H1 (cell line): ENCODE measurements at regions not wholly inside any gene's neighbourhood (a gene's known extent, or its start where the extent isn't known, plus 50 kb on each side); places are given as distances from the start of the nearest gene placed in this dataset.

Experiments used
- CTCF ChIA-PET: fragments of 300-600 bp; sonication (Branson Sonifier 250); formaldehyde crosslinking; loops from one replicate; lab custom pipeline; 2021; ENCODE audit not compliant: partially characterized antibody; lab: Charles Lee
- POLR2A ChIA-PET: fragments of 300-600 bp; sonication (Branson Sonifier 250); formaldehyde crosslinking; loops from one replicate; lab custom pipeline; 2021; ENCODE audit warnings: inconsistent platforms; ENCODE audit not compliant: partially characterized antibody; lab: Charles Lee
- DNase-seq, 2 experiments: peaks; one replicate each; pipeline versions ENCODE4 v3.0.0 to v3.0.0-alpha.2; 2010 to 2022; ENCODE audit warnings: low spot score in 2 of 2, low read depth in 1 of 2, mixed read lengths in 1 of 2
- FAIRE-seq: peaks from 2 replicates; lab custom pipeline; 2011; peaks lifted over from hg19 to GRCh38; lab: Jason Lieb, UNC
- H2AFZ ChIP-seq: 2 replicates; pipeline ENCODE4 v1.8.1; 2012; ENCODE audit warnings: low read length, inconsistent platforms
- H2AK5ac ChIP-seq: 2 replicates; pipeline ENCODE4 v1.6.1; 2013; ENCODE audit warnings: low read depth, low read length
- H2BK120ac ChIP-seq: replicated peaks from 2 replicates; pipeline ENCODE3; 2013; ENCODE audit warnings: low read depth, low read length, inconsistent platforms
- H2BK12ac ChIP-seq: 2 replicates; pipeline ENCODE4 v1.6.1; 2013; ENCODE audit warnings: low read depth, low read length
- H2BK15ac ChIP-seq: 2 replicates; pipeline ENCODE4 v1.6.1; 2013; ENCODE audit warnings: low read length
- H2BK20ac ChIP-seq: 2 replicates; pipeline ENCODE4 v1.6.1; 2013; ENCODE audit warnings: low read length
- H2BK5ac ChIP-seq: 2 replicates; pipeline ENCODE4 v1.6.1; 2013; ENCODE audit warnings: low read depth, low read length
- H3K14ac ChIP-seq: 2 replicates; pipeline ENCODE4 v1.6.1; 2013; ENCODE audit warnings: inconsistent platforms; ENCODE audit not compliant: insufficient read length
- H3K18ac ChIP-seq: 2 replicates; pipeline ENCODE4 v1.6.1; 2013; ENCODE audit warnings: low read length; ENCODE audit errors: extremely low read depth
- H3K23ac ChIP-seq: 2 replicates; pipeline ENCODE4 v1.6.1; 2013; ENCODE audit warnings: inconsistent platforms; ENCODE audit not compliant: insufficient read length
- H3K23me2 ChIP-seq: 2 replicates; pipeline ENCODE4 v1.6.1; 2013; ENCODE audit warnings: low read depth, low read length
- H3K27ac ChIP-seq: 2 replicates; pipeline ENCODE4 v1.6.1; 2011; ENCODE audit warnings: low read depth, low read length, inconsistent platforms
- H3K27me3 ChIP-seq, 4 experiments: replicated peaks in 1 of 4; 1 replicate in 1 of 4; 2 replicates in 3 of 4; pipeline versions ENCODE4 v1.6.1 to v1.8.1; 2011 to 2013; ENCODE audit warnings: low read length in 3 of 4, mild to moderate bottlenecking in 3 of 4, inconsistent platforms in 2 of 4, mixed read lengths in 2 of 4, moderate library complexity in 1 of 4; ENCODE audit not compliant: control insufficient read depth in 3 of 4, insufficient read depth in 3 of 4; ENCODE audit errors: extremely low read depth in 1 of 4
- H3K36me3 ChIP-seq, 4 experiments: 2 replicates each; pipeline versions ENCODE4 v1.6.1 to v1.8.1; 2011 to 2013; ENCODE audit warnings: mild to moderate bottlenecking in 4 of 4, low read length in 3 of 4, moderate library complexity in 2 of 4, control low read depth in 1 of 4, inconsistent platforms in 1 of 4; ENCODE audit not compliant: insufficient read depth in 4 of 4, control insufficient read depth in 2 of 4
- H3K4ac ChIP-seq: replicated peaks from 2 replicates; pipeline ENCODE3; 2013; ENCODE audit warnings: low read length, low read depth, mixed read lengths, inconsistent platforms; ENCODE audit not compliant: insufficient read length
- H3K4me1 ChIP-seq, 4 experiments: replicated peaks in 1 of 4; 1 replicate in 1 of 4; 2 replicates in 3 of 4; pipeline versions ENCODE4 v1.6.1 to v1.8.1; 2011 to 2013; ENCODE audit warnings: low read length in 3 of 4, inconsistent platforms in 2 of 4, mixed read lengths in 1 of 4; ENCODE audit not compliant: insufficient read depth in 4 of 4, control insufficient read depth in 3 of 4
- H3K4me2 ChIP-seq, 2 experiments: 2 replicates each; pipeline versions ENCODE4 v1.6.1 to v1.8.1; 2011 to 2013; ENCODE audit warnings: low read depth in 2 of 2, low read length in 2 of 2, control low read depth in 1 of 2, inconsistent platforms in 1 of 2, mild to moderate bottlenecking in 1 of 2; ENCODE audit not compliant: insufficient read depth in 1 of 2
- H3K4me3 ChIP-seq, 4 experiments: fragments of 200-600, 300-600 bp in 1 of 4; sonication (generic), shearing (Covaris generic), sonication (Bioruptor Twin) in 1 of 4; 2 replicates each; pipeline versions ENCODE4 v1.5.1 to v1.8.1; 2011 to 2016; ENCODE audit warnings: low read length in 4 of 4, low read depth in 3 of 4, control low read depth in 2 of 4, inconsistent platforms in 2 of 4, mild to moderate bottlenecking in 2 of 4, mixed read lengths in 1 of 4, moderate library complexity in 1 of 4; ENCODE audit not compliant: insufficient read depth in 2 of 4; ENCODE audit errors: extremely low read depth in 1 of 4
- H3K56ac ChIP-seq: replicated peaks from 2 replicates; pipeline ENCODE3; 2013; ENCODE audit warnings: low read depth, mild to moderate bottlenecking, mixed read lengths, low read length, inconsistent platforms; ENCODE audit not compliant: insufficient read length
- H3K79me1 ChIP-seq: 2 replicates; pipeline ENCODE4 v1.6.1; 2013; ENCODE audit warnings: low read depth, low read length, control low read depth
- H3K79me2 ChIP-seq, 2 experiments: 2 replicates each; pipeline versions ENCODE4 v1.6.1 to v1.8.1; 2012 to 2013; ENCODE audit warnings: low read length in 2 of 2, mild to moderate bottlenecking in 2 of 2, inconsistent platforms in 1 of 2; ENCODE audit not compliant: insufficient read depth in 2 of 2, control insufficient read depth in 1 of 2
- H3K9ac ChIP-seq, 4 experiments: replicated peaks in 1 of 4; 1 replicate in 1 of 4; 2 replicates in 3 of 4; pipeline versions ENCODE4 v1.6.1 to v1.8.1; 2011 to 2013; ENCODE audit warnings: low read depth in 3 of 4, low read length in 3 of 4, control low read depth in 2 of 4, mild to moderate bottlenecking in 2 of 4, moderate library complexity in 2 of 4, inconsistent platforms in 1 of 4; ENCODE audit errors: extremely low read depth in 1 of 4
- H3K9me3 ChIP-seq, 2 experiments: 2 replicates each; pipeline versions ENCODE4 v1.6.1 to v1.8.1; 2012 to 2013; ENCODE audit warnings: mild to moderate bottlenecking in 2 of 2, moderate library complexity in 2 of 2, control low read depth in 1 of 2, inconsistent platforms in 1 of 2, low read depth in 1 of 2, low read length in 1 of 2, mixed read lengths in 1 of 2; ENCODE audit not compliant: insufficient read depth in 2 of 2
- H4K20me1 ChIP-seq, 2 experiments: replicated peaks in 1 of 2; 2 replicates each; pipeline versions ENCODE3 to v1.8.1; 2011 to 2013; ENCODE audit warnings: inconsistent platforms in 2 of 2, low read length in 2 of 2, mild to moderate bottlenecking in 1 of 2; ENCODE audit not compliant: insufficient read depth in 2 of 2, control insufficient read depth in 1 of 2
- H4K5ac ChIP-seq: 2 replicates; pipeline ENCODE4 v1.6.1; 2013; ENCODE audit warnings: low read length, low read depth, mixed read lengths, inconsistent platforms; ENCODE audit not compliant: insufficient read length
- H4K8ac ChIP-seq: 2 replicates; pipeline ENCODE4 v1.8.0; 2013; ENCODE audit warnings: mild to moderate bottlenecking, moderate library complexity, low read length, inconsistent platforms; ENCODE audit not compliant: insufficient read depth; ENCODE audit errors: extremely low read depth
- H4K91ac ChIP-seq: replicated peaks from 2 replicates; pipeline ENCODE3; 2013; ENCODE audit warnings: low read length, mixed read lengths, inconsistent platforms; ENCODE audit not compliant: insufficient read length
- ATF3 ChIP-seq: IDR thresholded peaks from 2 replicates; pipeline ENCODE4 v1.6.1; 2011; ENCODE audit warnings: low read depth, mild to moderate bottlenecking, low read length; ENCODE audit not compliant: insufficient read depth
- CBX5 ChIP-seq: fragments of 300-800, 300-1000 bp; sonication (generic); IDR thresholded peaks from 2 replicates; pipeline ENCODE4 v1.7.1; 2016; ENCODE audit warnings: antibody characterized with exemption, low read length, low read depth
- CHD2 ChIP-seq: IDR thresholded peaks from 2 replicates; pipeline ENCODE4 v1.6.1; 2012; ENCODE audit warnings: low read length, improper control_type of control experiment
- E2F6 ChIP-seq: IDR thresholded peaks from 2 replicates; pipeline ENCODE4 v1.6.1; 2012; ENCODE audit warnings: inconsistent platforms
- EP300 ChIP-seq, 2 experiments: IDR thresholded peaks; 1 replicate in 1 of 2; 2 replicates in 1 of 2; pipeline ENCODE4 v1.6.1; 2011 to 2012; ENCODE audit warnings: low read depth in 2 of 2, low read length in 2 of 2, mild to moderate bottlenecking in 2 of 2, borderline replicate concordance in 1 of 2, inconsistent platforms in 1 of 2, moderate library complexity in 1 of 2
- GTF2F1 ChIP-seq: IDR thresholded peaks from 2 replicates; pipeline ENCODE4 v1.6.1; 2012; ENCODE audit warnings: low read depth, low read length, improper control_type of control experiment, borderline replicate concordance
- JUN ChIP-seq: IDR thresholded peaks from 2 replicates; pipeline ENCODE4 v1.6.1; 2011; ENCODE audit warnings: low read depth, mild to moderate bottlenecking, improper control_type of control experiment, low read length
- MAFK ChIP-seq: IDR thresholded peaks from 2 replicates; pipeline ENCODE4 v1.6.1; 2012; ENCODE audit warnings: low read depth, mild to moderate bottlenecking, improper control_type of control experiment, low read length
- NANOG ChIP-seq: IDR thresholded peaks from 2 replicates; pipeline ENCODE4 v1.6.1; 2011; ENCODE audit warnings: low read length, low read depth, mild to moderate bottlenecking, inconsistent platforms; ENCODE audit not compliant: insufficient read depth, poor library complexity, severe bottlenecking
- POLR2AphosphoS5 ChIP-seq: IDR thresholded peaks from 2 replicates; pipeline ENCODE4 v1.6.1; 2011; ENCODE audit warnings: low read depth, low read length
- SIN3A ChIP-seq, 2 experiments: IDR thresholded peaks in 1 of 2; conservative IDR thresholded peaks in 1 of 2; 2 replicates each; pipeline ENCODE4 v1.6.1; 2011 to 2012; ENCODE audit warnings: low read length in 2 of 2, improper control_type of control experiment in 1 of 2, low read depth in 1 of 2, mild to moderate bottlenecking in 1 of 2
- SIX5 ChIP-seq: IDR thresholded peaks from 2 replicates; pipeline ENCODE4 v1.6.1; 2011; ENCODE audit warnings: mild to moderate bottlenecking, low read depth, low read length
- ZNF274 ChIP-seq: IDR thresholded peaks from 2 replicates; pipeline ENCODE4 v1.7.0; 2012; ENCODE audit warnings: low read length, borderline replicate concordance; ENCODE audit errors: extremely low read depth
- WGBS, 2 experiments: shearing (Covaris generic) in 1 of 2; methylation state at CpG; one replicate each; pipeline versions ENCODE4 v1.1.6 to v1.1.7; 2013 to 2015; ENCODE audit warnings: low lambda C conversion rate in 2 of 2, mixed read lengths in 2 of 2, inconsistent platforms in 1 of 2, low coverage in 1 of 2, missing lambda C conversion rate in 1 of 2; ENCODE audit not compliant: insufficient replicate concordance in 2 of 2, insufficient coverage in 1 of 2, insufficient read length in 1 of 2; ENCODE audit errors: extremely low coverage in 1 of 2, missing lambda C conversion rate in 1 of 2; 5-methylcytosine and 5-hydroxymethylcytosine counted together

- Histone ChIP-seq H3K23ac (no peak overlapping the region), H2AK5ac (no peak overlapping the region), H4K20me1 (no peaks in the 10 kb centered on the region), H3K27ac (no peak overlapping the region), H2AFZ (no peak overlapping the region), H3K23me2 (no peaks in the 10 kb centered on the region), H2BK5ac (no peak overlapping the region), H4K91ac (no peak overlapping the region), H3K4ac (no peak overlapping the region), H4K8ac (no peak overlapping the region), H3K4me1 (peaks cover 0 to 4% (median under 1%) of the 10 kb centered on the region in 4 experiments; a peak in 1 of 7 replicates), H3K79me1 (no peaks in the 10 kb centered on the region), H3K9ac (no peak overlapping the region), H3K9me3 (no peaks in the 10 kb centered on the region), H2BK15ac (no peak overlapping the region), H3K14ac (no peak overlapping the region), H3K4me3 (no peak overlapping the region), H3K56ac (no peak overlapping the region), H4K5ac (no peak overlapping the region), H3K27me3 (no peaks in the 10 kb centered on the region), H2BK120ac (no peak overlapping the region), H3K18ac (no peak overlapping the region), H3K79me2 (no peaks in the 10 kb centered on the region), H3K4me2 (no peak overlapping the region), H3K36me3 (no peaks in the 10 kb centered on the region), H2BK12ac (no peak overlapping the region), H2BK20ac (no peak overlapping the region)
- DNase-seq = no peak
- WGBS, 2 experiments = 74% methylated on average over 10 of the region's 10 CpGs; no CpG with 5 or more reads in 1 of the 2 experiments
- CTCF ChIA-PET = interaction anchor here (0.7 to 2.4 kb wide), 2 partner anchors 30 to 652 kb away, joined by 3 to 9 read pairs; no protein-coding TSS in a partner anchor
- FAIRE-seq = no peak
- POLR2A ChIA-PET = no interaction called here
- TF ChIP-seq ZNF274 (no peak), ATF3 (no peak), JUN (no peak), POLR2AphosphoS5 (no peak), NANOG (no peak), E2F6 (no peak), CHD2 (no peak), CBX5 (no peak), SIN3A (conservative IDR thresholded peaks at IDR 0.05 in 1 of 2, IDR thresholded peaks at IDR 0.05 in 1 of 2; ENCODE audit: low read depth in 1 of 2, low read length in 2 of 2) (no peak), SIX5 (no peak), MAFK (no peak), GTF2F1 (no peak), EP300 (IDR thresholded peaks at IDR 0.05; ENCODE audit: borderline replicate concordance in 1 of 2, low read depth in 2 of 2, low read length in 2 of 2) (no peak)
Observed at GRCh38 chr7:156442516-156442915, 198.1 kb upstream of the RNF32 start.
